DMS53 treated with DMSO at 0.1 percent for 48 hours (cell line): ENCODE measurements at regions not wholly inside any gene's neighbourhood (a gene's known extent, or its start where the extent isn't known, plus 50 kb on each side); places are given as distances from the start of the nearest gene placed in this dataset.

Source experiments
- DNase-seq: peaks from one replicate; lab custom pipeline; 2025; ENCODE audit not compliant: unreplicated experiment; lab: John Stamatoyannopoulos, UW

DNA sequence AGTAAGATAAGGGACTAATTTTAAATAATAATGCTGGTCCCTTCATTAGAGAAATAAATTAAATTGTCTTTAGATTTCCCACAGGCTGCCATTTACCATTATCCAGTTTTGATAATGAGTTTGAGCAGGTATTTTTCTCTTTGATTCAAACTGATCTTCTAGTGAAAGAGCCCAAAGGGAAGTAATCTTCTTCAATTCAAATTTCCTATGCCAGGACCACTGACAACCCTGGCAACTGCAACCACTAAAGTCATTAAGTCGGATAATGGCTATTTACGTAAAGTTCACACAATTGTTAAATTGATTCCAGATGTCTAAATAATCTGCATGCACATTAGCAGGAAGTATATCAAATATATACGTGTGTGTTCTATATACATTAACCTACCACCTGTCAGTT, 399.3 kb downstream of the PTPRC start:
- DNase-seq = no peak

GRCh38 chr1:199040076-199040905, 401.5 kb downstream of the PTPRC start:
- no peak for DNase-seq

- no peak for DNase-seq
These were observed 402.5 kb downstream of the PTPRC start for GRCh38 chr1:199041173-199041914.

- DNase-seq = no peak
These were observed 403.4 kb downstream of the PTPRC start for GRCh38 chr1:199042193-199042592.

GRCh38 chr1:199044191-199044590, 405.4 kb downstream of the PTPRC start:
- DNase-seq = no peak

- DNase-seq = no peak
These were observed 407.8 kb downstream of the PTPRC start for GRCh38 chr1:199046618-199047017.

DNA sequence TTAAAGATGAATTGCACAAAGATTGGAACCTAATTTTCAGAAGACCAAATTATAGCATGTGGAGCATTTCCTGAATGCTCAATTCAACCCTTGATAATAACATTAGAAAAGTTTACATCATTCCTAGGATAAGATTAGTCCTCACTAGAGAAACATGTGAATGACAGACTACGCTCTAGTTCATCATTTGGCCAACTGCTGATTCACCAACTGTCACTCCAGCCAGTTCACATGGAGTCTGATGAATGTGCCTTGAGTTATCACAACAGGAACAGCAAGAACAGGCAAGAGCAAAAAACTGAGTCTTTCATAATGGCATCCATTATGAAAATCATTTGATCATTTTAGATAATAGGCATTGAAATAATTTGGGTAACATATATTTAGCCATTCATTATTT, 415.9 kb downstream of the PTPRC start:
- DNase-seq = no peak

DNA sequence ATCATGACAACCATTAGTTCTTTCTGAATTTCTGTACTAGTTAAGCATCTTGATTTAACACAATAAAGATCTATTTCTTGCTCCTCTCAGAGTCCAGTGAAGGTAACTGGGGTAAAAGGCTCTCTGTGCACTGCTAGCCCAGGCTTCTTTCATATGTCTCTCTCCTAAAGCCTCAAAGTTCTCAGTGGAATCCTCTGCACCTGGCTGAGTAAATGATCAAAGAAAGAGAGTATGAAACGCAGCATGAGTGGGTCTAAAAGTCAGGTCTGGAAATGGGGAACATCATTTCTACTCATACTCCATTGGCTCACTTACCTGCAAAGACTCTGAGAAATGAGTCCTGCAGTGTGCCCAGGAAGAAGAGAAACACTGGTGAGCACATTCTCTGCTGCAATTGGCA, 418.5 kb downstream of the PTPRC start:
- no peak for DNase-seq

DNA sequence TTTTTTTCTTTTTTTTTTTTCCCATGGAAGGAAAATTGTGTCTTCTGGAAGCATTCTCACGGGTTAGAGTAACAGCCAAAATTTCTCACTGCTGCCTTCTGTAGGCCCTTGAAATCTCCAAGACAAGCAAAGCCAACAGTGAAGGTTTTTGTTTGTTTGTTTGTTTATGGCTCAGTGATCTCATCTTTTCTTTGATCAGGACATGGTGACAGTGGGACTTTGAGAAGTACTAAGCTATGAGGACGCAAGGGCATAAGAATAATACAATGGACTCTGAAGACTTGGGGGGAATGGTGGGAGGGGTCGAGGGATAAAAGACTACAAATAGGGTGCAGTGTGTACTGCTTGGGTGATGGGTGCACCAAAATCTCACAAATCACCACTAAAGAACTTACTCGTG, 419.4 kb downstream of the PTPRC start:
- no peak for DNase-seq

DNA sequence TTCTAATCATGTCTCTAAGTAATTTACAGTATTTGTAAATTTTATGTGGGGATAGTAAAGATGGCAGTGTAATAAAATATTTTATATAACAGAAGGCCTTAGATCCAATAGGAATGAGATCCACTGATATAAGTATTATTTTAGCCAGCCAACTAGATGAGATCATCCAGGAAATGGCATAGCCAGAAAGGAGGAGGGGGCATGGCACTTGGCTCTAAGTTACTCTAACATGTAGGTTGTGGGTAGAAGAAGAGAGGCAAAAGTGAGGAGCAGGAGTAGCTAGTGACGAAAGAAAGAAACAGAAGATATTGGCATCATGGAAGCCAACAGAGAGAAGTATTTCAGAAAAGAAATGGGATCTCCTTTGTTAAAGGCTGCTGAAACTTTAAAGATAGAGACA, 426.1 kb downstream of the PTPRC start:
- DNase-seq = peak; percentile 4

DNA sequence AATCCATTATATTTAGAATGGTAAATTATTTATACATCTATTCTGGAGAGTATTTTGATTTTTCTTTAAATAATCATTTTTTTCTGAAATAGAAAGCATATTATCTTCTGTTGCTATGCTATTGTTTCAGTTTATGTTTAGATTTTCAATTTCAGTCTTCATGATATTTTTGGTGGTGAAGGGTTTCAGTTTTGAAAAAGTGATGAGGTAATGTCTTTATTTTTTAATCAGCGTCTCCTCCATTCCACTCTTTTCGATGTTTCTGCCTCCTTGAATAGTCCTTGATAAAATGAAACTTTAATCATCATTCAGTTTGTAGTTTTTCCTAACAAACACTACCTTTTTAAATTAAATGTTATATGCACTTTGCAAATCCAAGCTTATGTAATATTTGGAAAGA, 428.6 kb downstream of the PTPRC start:
- no peak for DNase-seq

DNA sequence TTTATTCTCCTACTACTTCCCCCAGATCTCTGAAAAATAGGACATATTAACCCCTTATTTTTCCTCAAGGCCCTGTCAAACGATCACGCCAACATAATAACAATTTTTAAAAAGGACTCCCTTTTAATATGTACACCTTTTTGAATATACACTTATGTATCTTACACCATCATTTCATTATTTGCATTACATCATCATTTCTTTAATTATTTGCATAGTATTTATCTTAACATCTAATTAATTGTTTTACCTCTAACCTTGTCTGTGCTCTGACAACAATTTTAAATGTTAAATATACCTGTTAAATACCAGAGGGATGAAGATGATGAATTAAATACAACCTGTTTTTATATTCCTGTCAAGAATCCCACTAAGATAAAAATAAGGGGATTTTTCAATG, 432.2 kb downstream of the PTPRC start:
- DNase-seq = no peak

GRCh38 chr1:199073166-199073565, 434.3 kb downstream of the PTPRC start:
- no peak for DNase-seq

DNA sequence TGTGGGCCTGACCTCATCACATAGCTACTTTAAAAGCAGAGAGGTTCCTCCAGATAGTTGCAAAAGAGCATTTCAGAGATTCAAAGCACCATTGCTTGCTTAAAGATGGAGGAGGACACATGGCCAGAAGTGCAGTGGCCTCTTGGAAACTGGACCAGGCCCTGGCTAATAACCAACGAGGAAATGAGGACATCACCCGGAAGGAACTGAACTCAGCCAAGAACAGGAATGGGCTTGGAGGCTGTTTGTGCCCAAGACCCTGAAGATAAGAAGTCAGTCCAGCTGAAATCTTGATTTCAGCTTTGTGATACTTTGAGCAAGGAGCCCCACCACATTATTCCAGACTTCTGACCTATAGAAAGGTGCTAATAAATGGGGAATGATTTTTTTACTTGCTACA, 437.0 kb downstream of the PTPRC start:
- no peak for DNase-seq

DNA sequence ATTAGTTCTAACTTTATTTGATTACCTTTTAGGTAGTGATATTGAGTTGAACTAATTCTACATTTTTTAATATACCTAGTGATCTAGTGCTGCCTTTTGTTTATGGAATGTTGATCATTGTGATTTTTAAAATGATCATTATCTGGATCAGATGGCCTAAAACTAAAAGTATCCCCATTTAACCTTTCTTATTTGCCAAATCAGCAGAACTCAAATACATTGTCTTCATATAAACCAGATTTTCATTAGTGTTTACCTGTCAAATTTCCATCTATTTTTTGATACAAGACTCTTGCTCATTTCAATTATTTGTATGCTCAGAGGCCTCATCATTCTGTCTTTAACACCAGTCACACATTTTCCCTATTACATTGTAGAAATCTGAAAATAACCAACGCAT, 441.2 kb downstream of the PTPRC start:
- DNase-seq = no peak

DNA sequence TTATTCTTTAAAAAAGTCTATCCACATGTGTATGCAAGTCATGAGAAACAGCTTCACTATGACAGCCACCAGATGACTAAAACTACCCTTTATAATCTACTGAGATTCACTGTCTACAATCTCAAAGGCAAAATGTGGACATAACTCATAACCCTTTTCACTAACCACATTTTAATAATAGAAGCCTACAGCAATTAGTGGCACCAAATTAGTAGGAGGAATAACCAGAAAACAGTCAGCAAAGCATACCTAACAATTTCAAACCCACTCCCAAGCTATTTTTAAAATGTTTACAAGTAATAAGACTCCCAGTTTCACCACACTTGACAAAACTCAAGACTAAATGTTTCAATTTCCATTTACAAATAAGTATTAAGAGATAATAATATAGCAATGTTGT, 442.9 kb downstream of the PTPRC start:
- no peak for DNase-seq

GRCh38 chr1:199082778-199083389, 444.0 kb downstream of the PTPRC start:
- no peak for DNase-seq

GRCh38 chr1:199083680-199084079, 444.8 kb downstream of the PTPRC start:
- no peak for DNase-seq

- no peak for DNase-seq
These were observed 445.5 kb downstream of the PTPRC start for GRCh38 chr1:199084293-199084692.

DNA sequence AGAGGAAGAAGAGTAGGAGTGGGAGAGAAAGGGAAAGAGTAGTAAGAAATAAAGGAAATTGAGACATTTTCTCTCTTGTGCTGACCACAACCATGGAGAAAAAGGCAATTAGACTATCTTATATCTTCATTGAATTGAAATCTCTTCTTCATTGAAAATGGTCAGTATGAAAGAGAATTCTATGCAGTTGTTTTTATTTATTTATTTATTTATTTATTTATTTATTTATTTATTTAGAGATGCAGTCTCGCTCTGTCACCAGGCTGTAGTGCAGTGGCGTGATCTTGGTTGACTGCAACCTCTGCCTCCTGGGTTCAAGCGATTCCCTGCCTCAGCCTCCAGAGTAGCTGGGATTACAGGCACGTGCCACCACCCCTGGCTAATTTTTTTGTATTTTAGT, 447.1 kb downstream of the PTPRC start:
- no peak for DNase-seq

GRCh38 chr1:199087144-199087543, 448.3 kb downstream of the PTPRC start:
- no peak for DNase-seq
